MCF 10A (cell line): ENCODE measurements at regions not wholly inside any gene's neighbourhood (a gene's known extent, or its start where the extent isn't known, plus 50 kb on each side); places are given as distances from the start of the nearest gene placed in this dataset.
"Not testable (repeated sequence)": the region's sequence is repeated elsewhere in the genome, so short reads cannot be mapped to it uniquely, and the experiment has no call there.

Source experiments
- BruUV-seq: library from RNA; stranded (reverse); fragments of 400-500 nt; replicated peaks from 2 replicates; lab custom pipeline; 2021; lab: Mats Ljungman, UMichigan
- CTCF ChIA-PET: fragments of 300-600 bp; sonication (Branson Sonifier 250); formaldehyde crosslinking; extraction: SDS; loops from one replicate; lab custom pipeline; 2021; ENCODE audit warnings: antibody characterized with exemption, inconsistent platforms; lab: Yijun Ruan, JAX
- POLR2A ChIA-PET: fragments of 300-600, 350-650 bp; sonication (Branson Sonifier 250); formaldehyde crosslinking; extraction: SDS; loops from one replicate; lab custom pipeline; 2020; ENCODE audit warnings: antibody characterized with exemption, inconsistent platforms; lab: Yijun Ruan, JAX
- DNase-seq: peaks from one replicate; pipeline ENCODE4 v3.0.0-alpha.2; 2018; ENCODE audit not compliant: unreplicated experiment
- H3K27ac Mint-ChIP-seq: one replicate; pipeline ENCODE4 v1.8.0; 2022; ENCODE audit warnings: mild to moderate bottlenecking, low read depth, mixed read lengths; ENCODE audit not compliant: unreplicated experiment
- H3K27me3 Mint-ChIP-seq: one replicate; pipeline ENCODE4 v1.8.0; 2022; ENCODE audit warnings: mixed read lengths; ENCODE audit not compliant: insufficient read depth, unreplicated experiment
- H3K36me3 Mint-ChIP-seq: one replicate; pipeline ENCODE4 v1.8.0; 2022; ENCODE audit warnings: mild to moderate bottlenecking, moderate library complexity, mixed read lengths; ENCODE audit not compliant: insufficient read depth, unreplicated experiment
- H3K4me1 Mint-ChIP-seq: one replicate; pipeline ENCODE4 v1.8.0; 2022; ENCODE audit warnings: mixed read lengths; ENCODE audit not compliant: insufficient read depth, unreplicated experiment
- H3K4me3 Mint-ChIP-seq: one replicate; pipeline ENCODE4 v1.8.0; 2022; ENCODE audit warnings: mild to moderate bottlenecking, moderate library complexity, mixed read lengths; ENCODE audit not compliant: unreplicated experiment
- H3K9me3 Mint-ChIP-seq: one replicate; pipeline ENCODE4 v1.8.0; 2022; ENCODE audit warnings: mixed read lengths; ENCODE audit not compliant: unreplicated experiment
- CTCF ChIP-seq: fragments of 200-600 bp; IDR thresholded peaks from one replicate; pipeline ENCODE4 v1.8.0; 2022; ENCODE audit warnings: antibody characterized with exemption, mild to moderate bottlenecking; ENCODE audit not compliant: unreplicated experiment
- intact Hi-C: fragments of 100-400 bp; cut with micrococcal nuclease; formaldehyde crosslinking; loops from 2 replicates; pipeline ENCODE4 v1.14.1; 2022

GRCh38 chr13:68551701-68552522 is 1321.8 kb upstream of the PCDH9 start:
- H3K27me3 Mint-ChIP-seq = no peaks in the 10 kb centered on the region
- peaks cover 8% of the 10 kb centered on the region for H3K4me1 Mint-ChIP-seq
- intact Hi-C loops = no loop called here
- BruUV-seq = no TSS peak
- DNase-seq = peak; percentile 27
- ChIA-PET CTCF (no interaction called here), POLR2A (interaction anchor here (1.1 kb wide), 1 partner anchor 14 kb away, joined by 3 read pairs; no protein-coding TSS in a partner anchor)
- peak overlapping the region; percentile 80 for H3K27ac Mint-ChIP-seq
- H3K36me3 Mint-ChIP-seq = no peaks in the 10 kb centered on the region
- peak overlapping the region; percentile 38 for H3K4me3 Mint-ChIP-seq
- H3K9me3 Mint-ChIP-seq = no peaks in the 10 kb centered on the region
- no peak for TF ChIP-seq CTCF

- Mint-ChIP-seq H3K27ac (no peak overlapping the region), H3K9me3 (no peaks in the 10 kb centered on the region), H3K4me1 (peaks cover 8% of the 10 kb centered on the region), H3K36me3 (no peaks in the 10 kb centered on the region), H3K27me3 (no peaks in the 10 kb centered on the region), H3K4me3 (no peak overlapping the region)
- BruUV-seq = no TSS peak
- no peak for DNase-seq
- intact Hi-C loops = no loop called here
- POLR2A ChIA-PET = no interaction called here
- TF ChIP-seq CTCF = no peak
- CTCF ChIA-PET = no interaction called here
Observed at GRCh38 chr13:68550330-68550729, 1320.2 kb upstream of the PCDH9 start.

GRCh38 chr13:68540244-68540643 is 1310.1 kb upstream of the PCDH9 start:
- H3K27me3 Mint-ChIP-seq = no peaks in the 10 kb centered on the region
- H3K4me3 Mint-ChIP-seq = no peak overlapping the region
- BruUV-seq = no TSS peak
- ChIA-PET CTCF (no interaction called here), POLR2A (no interaction called here)
- no peaks in the 10 kb centered on the region for H3K36me3 Mint-ChIP-seq
- no peak for TF ChIP-seq CTCF
- no peak overlapping the region for H3K27ac Mint-ChIP-seq
- DNase-seq = no peak
- H3K9me3 Mint-ChIP-seq = no peaks in the 10 kb centered on the region
- intact Hi-C loops = no loop called here
- H3K4me1 Mint-ChIP-seq = no peaks in the 10 kb centered on the region

- Mint-ChIP-seq H3K9me3 (no peaks in the 10 kb centered on the region), H3K4me3 (no peak overlapping the region), H3K36me3 (no peaks in the 10 kb centered on the region), H3K27me3 (no peaks in the 10 kb centered on the region), H3K27ac (no peak overlapping the region), H3K4me1 (no peaks in the 10 kb centered on the region)
- BruUV-seq = no TSS peak
- no peak for TF ChIP-seq CTCF
- ChIA-PET POLR2A (no interaction called here), CTCF (no interaction called here)
- intact Hi-C loops = no loop called here
- no peak for DNase-seq
Observed at GRCh38 chr13:68535329-68535728, 1305.2 kb upstream of the PCDH9 start.

GRCh38 chr13:68527167-68527566 is 1297.0 kb upstream of the PCDH9 start:
- BruUV-seq, DNase-seq, H3K4me3 Mint-ChIP-seq, H3K36me3 Mint-ChIP-seq, H3K27me3 Mint-ChIP-seq, CTCF ChIA-PET, POLR2A ChIA-PET, H3K9me3 Mint-ChIP-seq, H3K4me1 Mint-ChIP-seq, H3K27ac Mint-ChIP-seq, intact Hi-C loops: not testable (repeated sequence)
